ENCODE measurements at regions not wholly inside any gene's neighbourhood (a gene's known extent, or its start where the extent isn't known, plus 50 kb on each side); places are given as distances from the start of the nearest gene placed in this dataset.

DNA sequence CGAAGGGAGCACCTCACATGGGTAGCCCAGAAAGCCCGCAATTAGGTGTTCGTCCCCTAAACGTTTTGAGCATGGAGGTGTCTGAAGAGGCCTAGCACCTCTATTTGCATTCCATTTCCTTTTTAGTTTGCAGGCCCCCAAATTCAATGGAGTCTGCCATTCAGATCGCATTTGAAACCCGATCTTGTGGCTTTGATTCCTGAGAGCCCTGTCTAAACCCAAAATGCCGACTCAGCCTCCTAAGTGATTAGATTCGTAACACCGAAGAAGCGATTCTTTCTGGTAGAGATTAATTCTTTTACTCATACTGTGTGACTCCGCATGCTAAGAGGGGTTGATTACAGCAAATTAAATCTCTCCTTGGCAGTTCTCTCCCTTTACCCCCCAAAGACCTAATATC is 415.2 kb upstream of the KAZN start:
- no peak for DNase-seq (ENCODE audit: low spot score)
- TF ChIP-seq CTCF (IDR thresholded peaks at IDR 0.05; ENCODE audit: extremely low read depth, insufficient read depth, missing control alignments) = no peak
- in situ Hi-C loops (cut with MboI; ENCODE audit: low pct_unique_long_range_greater_than_20kb, low sequenced_read_pairs, unreplicated experiment) = no loop called here

DNA sequence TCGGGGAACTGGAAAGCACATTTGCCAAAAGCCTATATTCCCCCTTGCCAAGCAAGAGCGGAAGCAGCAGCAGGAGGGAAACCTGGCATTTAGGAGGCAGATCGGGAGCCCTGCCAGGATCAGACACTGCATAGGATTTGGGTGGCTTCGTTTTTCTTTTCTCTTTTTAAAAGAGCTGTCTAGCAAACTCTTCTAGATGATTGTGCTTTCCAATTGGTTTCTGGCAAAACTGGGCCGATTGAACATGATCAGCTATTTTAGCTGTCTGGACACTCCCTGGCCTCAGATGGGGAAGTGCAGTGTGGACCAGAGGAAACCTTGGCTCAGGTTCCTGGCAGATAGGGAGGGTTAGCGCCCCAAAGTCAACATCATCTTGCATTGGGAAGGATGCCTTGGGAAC is 414.0 kb upstream of the KAZN start:
- no peak for DNase-seq (ENCODE audit: low spot score)
- in situ Hi-C loops (cut with MboI; ENCODE audit: low pct_unique_long_range_greater_than_20kb, low sequenced_read_pairs, unreplicated experiment) = no loop called here
- no peak for TF ChIP-seq CTCF (IDR thresholded peaks at IDR 0.05; ENCODE audit: extremely low read depth, insufficient read depth, missing control alignments)

GRCh38 chr1:14189381-14189780 is 409.1 kb upstream of the KAZN start:
- no peak for DNase-seq (ENCODE audit: low spot score)
- no peak for TF ChIP-seq CTCF (IDR thresholded peaks at IDR 0.05; ENCODE audit: extremely low read depth, insufficient read depth, missing control alignments)
- in situ Hi-C loops (cut with MboI; ENCODE audit: low pct_unique_long_range_greater_than_20kb, low sequenced_read_pairs, unreplicated experiment) = no loop called here

DNA sequence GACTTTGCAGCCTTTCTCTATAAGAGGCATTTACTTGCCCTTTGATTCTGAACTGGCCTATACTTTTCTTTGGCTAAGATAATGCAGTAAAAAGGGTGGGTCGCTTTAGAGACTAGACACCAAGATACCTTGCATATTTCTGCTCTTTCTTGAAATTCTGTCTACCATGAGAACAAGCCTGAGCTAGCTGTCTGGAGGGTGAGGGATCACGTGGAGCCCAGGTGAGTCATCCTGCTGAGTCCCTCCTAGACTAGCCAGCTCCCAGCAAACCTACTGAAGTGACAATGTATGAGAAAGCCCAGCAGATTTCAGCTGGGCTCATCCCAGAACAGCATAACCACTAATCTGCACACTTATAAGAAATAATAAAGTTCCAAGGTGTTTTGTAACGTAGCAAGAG is 408.0 kb upstream of the KAZN start:
- in situ Hi-C loops (cut with MboI; ENCODE audit: low pct_unique_long_range_greater_than_20kb, low sequenced_read_pairs, unreplicated experiment) = no loop called here
- DNase-seq (ENCODE audit: low spot score) = no peak
- no peak for TF ChIP-seq CTCF (IDR thresholded peaks at IDR 0.05; ENCODE audit: extremely low read depth, insufficient read depth, missing control alignments)

GRCh38 chr1:14194511-14194910 is 404.0 kb upstream of the KAZN start:
- in situ Hi-C loops (cut with MboI; ENCODE audit: low pct_unique_long_range_greater_than_20kb, low sequenced_read_pairs, unreplicated experiment) = no loop called here
- no peak for TF ChIP-seq CTCF (IDR thresholded peaks at IDR 0.05; ENCODE audit: extremely low read depth, insufficient read depth, missing control alignments)
- DNase-seq (ENCODE audit: low spot score) = no peak

- in situ Hi-C loops (cut with MboI; ENCODE audit: low pct_unique_long_range_greater_than_20kb, low sequenced_read_pairs, unreplicated experiment) = no loop called here
- TF ChIP-seq CTCF (IDR thresholded peaks at IDR 0.05; ENCODE audit: extremely low read depth, insufficient read depth, missing control alignments) = no peak
- DNase-seq (ENCODE audit: low spot score) = no peak
Measured at GRCh38 chr1:14205066-14205465, 393.4 kb upstream of the KAZN start.

DNA sequence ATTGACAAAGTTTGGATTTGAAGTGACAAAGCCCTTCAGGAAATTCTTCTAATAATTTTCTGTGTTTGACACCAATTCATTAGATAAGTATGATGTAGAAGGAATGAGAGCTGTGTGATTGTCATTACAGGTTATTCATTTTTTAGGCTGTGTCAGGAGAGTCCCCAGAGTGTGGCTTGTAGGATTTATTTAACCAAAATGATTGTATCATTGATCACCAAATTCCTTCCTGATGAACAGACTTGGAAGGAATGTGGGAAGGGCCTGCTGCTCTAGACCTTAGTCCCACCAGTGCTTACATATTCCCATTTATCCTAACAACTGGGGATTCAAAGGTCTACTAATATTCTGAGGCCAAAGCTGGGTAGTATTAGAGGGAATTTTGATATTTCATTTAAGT is 383.3 kb upstream of the KAZN start:
- DNase-seq (ENCODE audit: low spot score) = no peak
- no peak for TF ChIP-seq CTCF (IDR thresholded peaks at IDR 0.05; ENCODE audit: extremely low read depth, insufficient read depth, missing control alignments)
- in situ Hi-C loops (cut with MboI; ENCODE audit: low pct_unique_long_range_greater_than_20kb, low sequenced_read_pairs, unreplicated experiment) = no loop called here

Measured in GM13977 (cell line).